ENCODE measurements at regions not wholly inside any gene's neighbourhood (a gene's known extent, or its start where the extent isn't known, plus 50 kb on each side); places are given as distances from the start of the nearest gene placed in this dataset.
"Not testable (repeated sequence)": the region's sequence is repeated elsewhere in the genome, so short reads cannot be mapped to it uniquely, and the experiment has no call there.

GRCh38 chr12:124086299-124086898 lies 113.4 kb downstream of the ZNF664 start:
- TF ChIP-seq, protein P1, sequence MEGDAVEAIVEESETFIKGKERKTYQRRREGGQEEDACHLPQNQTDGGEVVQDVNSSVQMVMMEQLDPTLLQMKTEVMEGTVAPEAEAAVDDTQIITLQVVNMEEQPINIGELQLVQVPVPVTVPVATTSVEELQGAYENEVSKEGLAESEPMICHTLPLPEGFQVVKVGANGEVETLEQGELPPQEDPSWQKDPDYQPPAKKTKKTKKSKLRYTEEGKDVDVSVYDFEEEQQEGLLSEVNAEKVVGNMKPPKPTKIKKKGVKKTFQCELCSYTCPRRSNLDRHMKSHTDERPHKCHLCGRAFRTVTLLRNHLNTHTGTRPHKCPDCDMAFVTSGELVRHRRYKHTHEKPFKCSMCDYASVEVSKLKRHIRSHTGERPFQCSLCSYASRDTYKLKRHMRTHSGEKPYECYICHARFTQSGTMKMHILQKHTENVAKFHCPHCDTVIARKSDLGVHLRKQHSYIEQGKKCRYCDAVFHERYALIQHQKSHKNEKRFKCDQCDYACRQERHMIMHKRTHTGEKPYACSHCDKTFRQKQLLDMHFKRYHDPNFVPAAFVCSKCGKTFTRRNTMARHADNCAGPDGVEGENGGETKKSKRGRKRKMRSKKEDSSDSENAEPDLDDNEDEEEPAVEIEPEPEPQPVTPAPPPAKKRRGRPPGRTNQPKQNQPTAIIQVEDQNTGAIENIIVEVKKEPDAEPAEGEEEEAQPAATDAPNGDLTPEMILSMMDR (IDR thresholded peaks at IDR 0.05), result no peak
- Histone ChIP-seq H3K9me3 (no peaks in the 10 kb centered on the region), H3K36me3 (no peaks in the 10 kb centered on the region), H3K27ac (no peak overlapping the region), H3K4me1 (no peaks in the 10 kb centered on the region), H3K27me3 (no peaks in the 10 kb centered on the region), H3K4me3 (no peak overlapping the region)
- ATAC-seq (no peak), DNase-seq (peak; percentile 32)
- intact Hi-C loops (cut with DNase I), result no loop called here

DNA sequence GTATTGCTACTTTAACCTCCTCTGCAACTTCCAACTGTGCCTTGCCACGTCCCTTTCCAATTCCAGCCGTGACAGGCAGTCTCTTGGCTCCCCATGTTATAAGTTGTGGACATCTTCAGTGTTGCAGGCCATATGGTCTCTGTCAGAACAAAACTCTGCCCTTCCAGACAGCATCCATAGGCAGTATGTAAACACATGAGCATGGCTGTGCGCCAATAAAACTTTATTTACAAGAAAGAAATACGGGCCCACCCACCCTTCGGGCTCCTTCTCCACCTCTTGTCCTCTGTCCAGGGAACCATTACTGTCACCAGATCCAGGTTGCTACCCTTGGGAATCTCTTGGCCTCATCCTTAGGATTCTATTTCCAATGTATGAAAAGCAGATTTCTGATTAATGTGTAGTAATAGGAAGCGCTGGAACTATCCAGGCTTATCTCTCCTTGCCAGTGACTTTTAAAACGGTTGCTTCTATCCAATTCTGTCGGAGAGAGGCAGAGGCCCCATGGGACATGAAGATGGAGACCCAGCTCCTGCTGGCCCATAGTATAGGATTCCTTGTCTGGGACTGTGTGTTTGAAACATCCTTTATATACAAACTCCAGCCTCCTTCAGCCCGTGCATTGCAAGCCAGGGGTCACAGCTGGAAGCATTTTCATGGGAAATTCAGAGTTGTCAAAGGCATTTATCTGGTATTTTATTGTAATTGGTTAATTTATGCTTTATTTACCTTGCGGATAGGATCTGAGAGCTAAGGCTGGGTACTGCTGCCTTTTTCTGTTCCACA lies 114.4 kb downstream of the ZNF664 start:
- Histone ChIP-seq H3K36me3 (no peaks in the 10 kb centered on the region), H3K9me3 (no peaks in the 10 kb centered on the region), H3K4me3 (no peak overlapping the region), H3K27me3 (no peaks in the 10 kb centered on the region), H3K27ac (no peak overlapping the region), H3K4me1 (no peaks in the 10 kb centered on the region)
- ATAC-seq (no peak), DNase-seq (no peak)
- intact Hi-C loops (cut with DNase I), result no loop called here
- TF ChIP-seq, protein P1 (IDR thresholded peaks at IDR 0.05), result no peak

GRCh38 chr12:124088217-124088907 lies 115.3 kb downstream of the ZNF664 start:
- Histone ChIP-seq H3K9me3 (no peaks in the 10 kb centered on the region), H3K27ac (no peak overlapping the region), H3K4me1 (no peaks in the 10 kb centered on the region), H3K4me3 (no peak overlapping the region), H3K36me3 (no peaks in the 10 kb centered on the region), H3K27me3 (no peaks in the 10 kb centered on the region)
- ATAC-seq (no peak), DNase-seq (no peak)
- TF ChIP-seq, protein P1 (IDR thresholded peaks at IDR 0.05), result no peak
- intact Hi-C loops (cut with DNase I), result no loop called here

- not testable (repeated sequence) for H3K27ac ChIP-seq, DNase-seq
These were observed 116.3 kb downstream of the ZNF664 start for GRCh38 chr12:124089181-124089914.

GRCh38 chr12:124091835-124092234 lies 118.8 kb downstream of the ZNF664 start:
- H3K4me1 ChIP-seq, result no peaks in the 10 kb centered on the region
- no peak for ATAC-seq
- no peak overlapping the region for H3K4me3 ChIP-seq
- H3K27ac ChIP-seq, result no peak overlapping the region
- H3K9me3 ChIP-seq, result no peaks in the 10 kb centered on the region
- no peak for DNase-seq
- H3K27me3 ChIP-seq, result no peaks in the 10 kb centered on the region
- H3K36me3 ChIP-seq, result no peaks in the 10 kb centered on the region
- TF ChIP-seq, protein P1 (IDR thresholded peaks at IDR 0.05), result no peak
- intact Hi-C loops (cut with DNase I), result no loop called here

More at GRCh38 chr12:124089181-124089914, 116.3 kb downstream of the ZNF664 start:
- ATAC-seq; H3K27me3 ChIP-seq; H3K36me3 ChIP-seq; H3K4me3 ChIP-seq; intact Hi-C loops (cut with DNase I); H3K4me1 ChIP-seq; H3K9me3 ChIP-seq: not testable (repeated sequence)

DNA sequence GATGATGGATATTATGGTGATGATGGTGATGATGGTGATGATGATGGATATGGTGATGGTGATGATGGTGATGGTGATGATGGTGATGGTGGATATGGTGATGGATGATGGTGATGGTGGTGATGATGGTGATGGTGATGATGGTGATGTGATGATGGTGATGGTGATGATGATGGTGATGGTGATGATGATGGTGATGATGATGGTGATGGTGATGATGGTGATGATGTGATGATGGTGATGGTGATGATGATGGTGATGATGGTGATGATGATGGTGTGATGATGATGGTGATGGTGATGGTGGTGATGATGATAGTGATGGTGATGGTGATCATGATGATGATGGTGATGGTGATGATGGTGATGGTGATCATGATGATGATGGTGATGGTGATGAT lies 119.5 kb downstream of the ZNF664 start:
- ATAC-seq; H3K9me3 ChIP-seq; H3K27me3 ChIP-seq; DNase-seq; intact Hi-C loops (cut with DNase I); H3K36me3 ChIP-seq; H3K4me3 ChIP-seq; H3K27ac ChIP-seq; H3K4me1 ChIP-seq: not testable (repeated sequence)

Data from upper lobe of right lung (tissue), 1 donor.